Erythroblast (primary cell): ENCODE measurements at regions not wholly inside any gene's neighbourhood (a gene's known extent, or its start where the extent isn't known, plus 50 kb on each side); places are given as distances from the start of the nearest gene placed in this dataset.
"Not testable (repeated sequence)": the region's sequence is repeated elsewhere in the genome, so short reads cannot be mapped to it uniquely, and the experiment has no call there.

Source experiments
- GATA1 ChIP-seq: IDR thresholded peaks from 2 replicates; pipeline ENCODE4 v1.6.1; 2011; ENCODE audit warnings: low read depth, mild to moderate bottlenecking, control low read depth, low read length, moderate library complexity
- POLR2A ChIP-seq: IDR thresholded peaks from 2 replicates; pipeline ENCODE4 v1.6.1; 2011; ENCODE audit warnings: mild to moderate bottlenecking, low read length

GRCh38 chr6:141046496-141046895, 1086.2 kb upstream of the GJE1 start:
- not testable (repeated sequence) for TF ChIP-seq POLR2A, GATA1
